SK-N-SH treated with all-trans-retinoic acid at 6 μM for 48 hours (cell line): ENCODE measurements at regions not wholly inside any gene's neighbourhood (a gene's known extent, or its start where the extent isn't known, plus 50 kb on each side); places are given as distances from the start of the nearest gene placed in this dataset.

Source experiments
- ATAC-seq: fragments of 200-7000 bp; cut with Tn5 transposase; 3 replicates; pipeline ENCODE4 v1.9.1; 2020; ENCODE audit warnings: mild to moderate bottlenecking, moderate library complexity
- ARNTL ChIP-seq: fragments of 450-650 bp; formaldehyde crosslinking; IDR thresholded peaks from 2 replicates; pipeline ENCODE4 v1.5.0; 2020; ENCODE audit warnings: low read depth, mild to moderate bottlenecking, moderate library complexity, borderline replicate concordance
- BACH2 ChIP-seq: fragments of 250-450 bp; sonication (Bioruptor Pico); IDR thresholded peaks from 2 replicates; pipeline ENCODE4 v1.9.0; 2021; ENCODE audit warnings: mild to moderate bottlenecking, borderline replicate concordance
- CREB5 ChIP-seq: fragments of 250-450 bp; sonication (Bioruptor Pico); IDR thresholded peaks from 2 replicates; pipeline ENCODE4 v1.5.1; 2020; ENCODE audit warnings: low read depth, mild to moderate bottlenecking, moderate library complexity
- CSDC2 ChIP-seq: fragments of 250-450 bp; sonication (Bioruptor Pico); IDR thresholded peaks from 2 replicates; pipeline ENCODE4 v1.5.0; 2020; ENCODE audit warnings: mild to moderate bottlenecking, moderate library complexity
- ESRRG ChIP-seq: fragments of 250-450 bp; sonication (Bioruptor Pico); IDR thresholded peaks from 2 replicates; pipeline ENCODE4 v1.6.1; 2021; ENCODE audit warnings: mild to moderate bottlenecking
- ISL1 ChIP-seq: fragments of 250-450 bp; sonication (Bioruptor Pico); IDR thresholded peaks from 2 replicates; pipeline ENCODE4 v2.1.2; 2022; ENCODE audit warnings: mild to moderate bottlenecking, moderate library complexity
- OSR1 ChIP-seq: fragments of 250-450 bp; sonication (Bioruptor Pico); IDR thresholded peaks from 2 replicates; pipeline ENCODE4 v1.8.0; 2022; ENCODE audit warnings: moderate library complexity, mild to moderate bottlenecking, inconsistent platforms
- POU6F1 ChIP-seq: fragments of 250-450 bp; sonication (Bioruptor Pico); IDR thresholded peaks from 2 replicates; pipeline ENCODE4 v1.8.0; 2021; ENCODE audit warnings: low read depth, mild to moderate bottlenecking, moderate library complexity, borderline replicate concordance
- PPARA ChIP-seq: fragments of 250-450 bp; sonication (Bioruptor Pico); IDR thresholded peaks from 2 replicates; pipeline ENCODE4 v1.5.0; 2020; ENCODE audit warnings: mild to moderate bottlenecking, borderline replicate concordance
- SNAI2 ChIP-seq: fragments of 250-450 bp; sonication (Bioruptor Pico); IDR thresholded peaks from 2 replicates; pipeline ENCODE4 v1.5.0; 2020; ENCODE audit warnings: mild to moderate bottlenecking, moderate library complexity
- TCF4 ChIP-seq: fragments of 250-450 bp; sonication (Bioruptor Pico); IDR thresholded peaks from 2 replicates; pipeline ENCODE4 v1.8.0; 2021; ENCODE audit warnings: mild to moderate bottlenecking, moderate library complexity, borderline replicate concordance
- TOX ChIP-seq: fragments of 250-450 bp; sonication (Bioruptor Pico); IDR thresholded peaks from 2 replicates; pipeline ENCODE4 v1.8.0; 2021; ENCODE audit warnings: mild to moderate bottlenecking, moderate library complexity, borderline replicate concordance
- ZC3H10 ChIP-seq: fragments of 250-450 bp; sonication (Bioruptor Pico); IDR thresholded peaks from 2 replicates; pipeline ENCODE4 v1.5.1; 2021; ENCODE audit warnings: mild to moderate bottlenecking, moderate library complexity
- ZFP3 ChIP-seq: fragments of 250-450 bp; sonication (Bioruptor Pico); IDR thresholded peaks from 2 replicates; pipeline ENCODE4 v1.5.0; 2020; ENCODE audit warnings: mild to moderate bottlenecking, moderate library complexity
- ZFP30 ChIP-seq: fragments of 450-650 bp; formaldehyde crosslinking; IDR thresholded peaks from 2 replicates; pipeline ENCODE4 v1.5.0; 2022; ENCODE audit warnings: mild to moderate bottlenecking, moderate library complexity
- ZNF565 ChIP-seq: fragments of 450-650 bp; formaldehyde crosslinking; conservative IDR thresholded peaks from 2 replicates; pipeline ENCODE4 v1.5.0; 2020; ENCODE audit warnings: low read depth, mild to moderate bottlenecking, moderate library complexity
- ZNF70 ChIP-seq: fragments of 450-650 bp; formaldehyde crosslinking; IDR thresholded peaks from 2 replicates; pipeline ENCODE4 v1.5.0; 2020; ENCODE audit warnings: mild to moderate bottlenecking, moderate library complexity
- ZNF8 ChIP-seq: fragments of 450-650 bp; formaldehyde crosslinking; IDR thresholded peaks from 2 replicates; pipeline ENCODE4 v1.5.0; 2020; ENCODE audit warnings: mild to moderate bottlenecking, moderate library complexity
- TF ChIP-seq, protein P1 (sequence below): fragments of 250-450 bp; sonication (Bioruptor Pico); IDR thresholded peaks from 2 replicates; pipeline ENCODE4 v1.5.0; 2020; ENCODE audit warnings: mild to moderate bottlenecking, moderate library complexity
- TF ChIP-seq, protein P2 (sequence below): fragments of 250-450 bp; sonication (Bioruptor Pico); IDR thresholded peaks from 2 replicates; pipeline ENCODE4 v1.8.0; 2020; ENCODE audit warnings: mild to moderate bottlenecking, moderate library complexity, borderline replicate concordance

DNA sequence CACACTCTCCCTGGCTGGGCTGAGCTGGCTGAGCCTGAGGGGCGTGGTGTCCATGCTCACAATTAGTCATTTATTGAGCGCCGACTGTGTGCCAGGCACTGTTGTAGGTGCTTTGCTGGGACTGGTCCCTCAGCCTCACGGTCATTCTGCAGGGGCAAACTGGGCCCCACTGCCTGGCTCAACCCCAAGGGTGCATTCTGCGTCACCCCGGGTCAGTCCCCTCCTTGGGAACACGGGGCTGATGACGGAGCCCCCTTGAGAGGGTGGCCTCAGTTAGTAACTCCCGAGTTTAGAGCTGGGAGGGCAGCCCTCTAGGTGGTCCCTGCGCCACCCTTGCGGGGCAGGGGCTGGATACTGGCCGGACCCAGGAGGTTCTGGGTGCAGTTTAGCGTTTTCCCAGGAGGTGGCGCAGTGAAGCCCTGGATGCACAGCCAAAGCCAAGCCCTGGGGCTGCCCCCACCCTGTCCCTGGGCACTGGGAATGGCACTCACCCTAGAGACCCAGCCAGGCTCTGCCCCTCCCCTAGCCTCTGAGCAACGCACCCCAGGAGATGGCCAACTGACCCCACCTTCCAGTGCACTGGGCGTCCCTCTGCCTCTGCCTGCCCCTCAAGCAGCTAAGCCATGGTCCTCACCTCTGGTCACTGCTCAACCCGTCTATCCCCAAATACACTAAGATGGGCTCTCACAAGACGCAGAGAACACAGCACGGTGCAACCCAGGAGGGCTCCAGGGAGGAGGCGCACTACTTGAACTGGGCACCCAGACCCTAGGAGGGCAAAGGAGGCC, 243.2 kb upstream of the GSE1 start (continued):
- TF ChIP-seq, protein P1, sequence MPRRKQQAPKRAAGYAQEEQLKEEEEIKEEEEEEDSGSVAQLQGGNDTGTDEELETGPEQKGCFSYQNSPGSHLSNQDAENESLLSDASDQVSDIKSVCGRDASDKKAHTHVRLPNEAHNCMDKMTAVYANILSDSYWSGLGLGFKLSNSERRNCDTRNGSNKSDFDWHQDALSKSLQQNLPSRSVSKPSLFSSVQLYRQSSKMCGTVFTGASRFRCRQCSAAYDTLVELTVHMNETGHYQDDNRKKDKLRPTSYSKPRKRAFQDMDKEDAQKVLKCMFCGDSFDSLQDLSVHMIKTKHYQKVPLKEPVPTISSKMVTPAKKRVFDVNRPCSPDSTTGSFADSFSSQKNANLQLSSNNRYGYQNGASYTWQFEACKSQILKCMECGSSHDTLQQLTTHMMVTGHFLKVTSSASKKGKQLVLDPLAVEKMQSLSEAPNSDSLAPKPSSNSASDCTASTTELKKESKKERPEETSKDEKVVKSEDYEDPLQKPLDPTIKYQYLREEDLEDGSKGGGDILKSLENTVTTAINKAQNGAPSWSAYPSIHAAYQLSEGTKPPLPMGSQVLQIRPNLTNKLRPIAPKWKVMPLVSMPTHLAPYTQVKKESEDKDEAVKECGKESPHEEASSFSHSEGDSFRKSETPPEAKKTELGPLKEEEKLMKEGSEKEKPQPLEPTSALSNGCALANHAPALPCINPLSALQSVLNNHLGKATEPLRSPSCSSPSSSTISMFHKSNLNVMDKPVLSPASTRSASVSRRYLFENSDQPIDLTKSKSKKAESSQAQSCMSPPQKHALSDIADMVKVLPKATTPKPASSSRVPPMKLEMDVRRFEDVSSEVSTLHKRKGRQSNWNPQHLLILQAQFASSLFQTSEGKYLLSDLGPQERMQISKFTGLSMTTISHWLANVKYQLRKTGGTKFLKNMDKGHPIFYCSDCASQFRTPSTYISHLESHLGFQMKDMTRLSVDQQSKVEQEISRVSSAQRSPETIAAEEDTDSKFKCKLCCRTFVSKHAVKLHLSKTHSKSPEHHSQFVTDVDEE (CRISPR knock-in tag), result no peak

DNA sequence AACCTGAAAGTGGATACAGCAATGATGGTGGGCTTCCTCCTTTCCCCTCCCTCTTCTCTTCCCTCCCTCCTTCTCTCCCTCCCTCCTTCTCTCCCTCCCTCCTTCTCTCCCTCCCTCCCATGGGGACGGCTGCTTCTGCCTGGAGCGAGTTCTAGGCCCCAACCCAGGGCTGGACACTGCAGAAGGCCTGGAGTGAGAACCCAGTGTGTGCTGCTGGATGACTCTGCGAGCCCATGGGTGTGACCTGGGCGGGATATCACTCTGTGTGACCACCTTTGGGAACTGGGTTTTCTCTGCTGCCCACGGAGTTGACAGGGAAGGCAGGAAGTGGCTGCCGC, 242.6 kb upstream of the GSE1 start:
- TF ChIP-seq ZNF8, result no peak
- TF ChIP-seq, protein P2, sequence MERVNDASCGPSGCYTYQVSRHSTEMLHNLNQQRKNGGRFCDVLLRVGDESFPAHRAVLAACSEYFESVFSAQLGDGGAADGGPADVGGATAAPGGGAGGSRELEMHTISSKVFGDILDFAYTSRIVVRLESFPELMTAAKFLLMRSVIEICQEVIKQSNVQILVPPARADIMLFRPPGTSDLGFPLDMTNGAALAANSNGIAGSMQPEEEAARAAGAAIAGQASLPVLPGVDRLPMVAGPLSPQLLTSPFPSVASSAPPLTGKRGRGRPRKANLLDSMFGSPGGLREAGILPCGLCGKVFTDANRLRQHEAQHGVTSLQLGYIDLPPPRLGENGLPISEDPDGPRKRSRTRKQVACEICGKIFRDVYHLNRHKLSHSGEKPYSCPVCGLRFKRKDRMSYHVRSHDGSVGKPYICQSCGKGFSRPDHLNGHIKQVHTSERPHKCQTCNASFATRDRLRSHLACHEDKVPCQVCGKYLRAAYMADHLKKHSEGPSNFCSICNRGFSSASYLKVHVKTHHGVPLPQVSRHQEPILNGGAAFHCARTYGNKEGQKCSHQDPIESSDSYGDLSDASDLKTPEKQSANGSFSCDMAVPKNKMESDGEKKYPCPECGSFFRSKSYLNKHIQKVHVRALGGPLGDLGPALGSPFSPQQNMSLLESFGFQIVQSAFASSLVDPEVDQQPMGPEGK (CRISPR knock-in tag), result no peak
- no peak for TF ChIP-seq OSR1 (CRISPR knock-in tag)
- TF ChIP-seq ZC3H10, result no peak
- TF ChIP-seq ZNF70, result no peak
- no peak for TF ChIP-seq BACH2 (CRISPR knock-in tag)
- no peak for TF ChIP-seq TCF4 (CRISPR knock-in tag)
- TF ChIP-seq CREB5 (CRISPR knock-in tag), result no peak
- no peak for TF ChIP-seq CSDC2 (CRISPR knock-in tag)
- TF ChIP-seq TOX (CRISPR knock-in tag), result no peak
- TF ChIP-seq ARNTL (CRISPR knock-in tag), result no peak
- no peak for TF ChIP-seq SNAI2
- TF ChIP-seq PPARA, result no peak
- TF ChIP-seq, protein P1 (CRISPR knock-in tag), result no peak
- TF ChIP-seq ISL1, result no peak
- TF ChIP-seq POU6F1, result no peak
- TF ChIP-seq ZFP30 (CRISPR knock-in tag), result no peak
- TF ChIP-seq ESRRG (CRISPR knock-in tag), result no peak
- TF ChIP-seq ZNF565 (CRISPR knock-in tag), result no peak
- TF ChIP-seq ZFP3 (CRISPR knock-in tag), result no peak
- peak; percentile 58; the same call in 1 of the 3 replicates for ATAC-seq
